Right lobe of liver (tissue), 4 donors: ENCODE measurements at regions not wholly inside any gene's neighbourhood (a gene's known extent, or its start where the extent isn't known, plus 50 kb on each side); places are given as distances from the start of the nearest gene placed in this dataset.

Experiments
- CTCF ChIP-seq, 4 donors: fragments of 200-600 bp in 3 of 4; fragments of 450-650 bp in 1 of 4; IDR thresholded peaks; one replicate each; pipeline versions ENCODE4 v1.5.1 to v1.8.0; 2016 to 2022; ENCODE audit warnings: antibody characterized with exemption in 4 of 4, mild to moderate bottlenecking in 2 of 4
- POLR2A ChIP-seq: fragments of 450-650 bp; IDR thresholded peaks from one replicate; pipeline ENCODE4 v1.6.1; 2017; ENCODE audit warnings: antibody characterized with exemption, mild to moderate bottlenecking
- donor health status: DM: no; HTN: no; CAD: no.
- donor health status: DM: no; HTN: no; CAD: no.
- donor health status: DM: no; HTN: yes; CAD: no.

DNA sequence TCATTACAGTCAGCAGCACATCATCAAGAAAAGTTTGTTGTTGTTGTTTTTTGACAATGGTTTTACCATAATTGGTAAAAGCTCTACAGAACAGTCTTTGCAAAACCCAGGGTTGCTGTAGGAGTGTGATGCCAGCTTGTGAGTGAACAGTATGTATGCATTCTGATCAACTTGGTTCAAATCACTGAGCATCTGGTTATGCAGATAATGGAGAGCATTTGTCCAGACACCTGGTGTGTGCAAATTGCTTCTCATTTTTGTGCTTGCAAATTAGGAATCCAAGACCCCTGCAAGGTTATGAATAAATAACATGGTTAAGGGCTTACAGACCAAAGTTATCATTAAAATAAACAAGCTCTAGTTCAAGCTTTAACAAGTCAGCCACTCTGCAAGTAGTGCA is 448.7 kb upstream of the ACTBL2 start:
- no peak for TF ChIP-seq POLR2A
- no peak for TF ChIP-seq CTCF (IDR thresholded peaks at IDR 0.05)
